H9 (cell line): ENCODE measurements at regions not wholly inside any gene's neighbourhood (a gene's known extent, or its start where the extent isn't known, plus 50 kb on each side); places are given as distances from the start of the nearest gene placed in this dataset.

ENCODE experiments used
- DNase-seq: peaks from one replicate; pipeline ENCODE4 v3.0.0-alpha.2; 2017
- H2AFZ ChIP-seq: one replicate; pipeline ENCODE4 v1.6.1; 2013; ENCODE audit warnings: mild to moderate bottlenecking, low read length, control low read depth, moderate library complexity
- H2AK5ac ChIP-seq: 2 replicates; pipeline ENCODE4 v1.6.1; 2013; ENCODE audit warnings: low read length, control low read depth, mixed read lengths; ENCODE audit not compliant: insufficient read length
- H2BK120ac ChIP-seq: one replicate; pipeline ENCODE4 v1.6.1; 2013; ENCODE audit warnings: low read depth, mild to moderate bottlenecking, low read length, control low read depth, inconsistent platforms; ENCODE audit not compliant: poor library complexity, severe bottlenecking
- H2BK12ac ChIP-seq: 2 replicates; pipeline ENCODE4 v1.6.1; 2013; ENCODE audit warnings: low read length, control low read depth, mixed read lengths, low read depth; ENCODE audit not compliant: insufficient read length
- H2BK15ac ChIP-seq: 2 replicates; pipeline ENCODE4 v1.6.1; 2013; ENCODE audit warnings: low read depth, low read length, control low read depth
- H2BK20ac ChIP-seq: one replicate; pipeline ENCODE4 v1.6.1; 2013; ENCODE audit warnings: low read depth, mild to moderate bottlenecking, low read length, control low read depth, inconsistent platforms; ENCODE audit not compliant: poor library complexity, severe bottlenecking
- H2BK5ac ChIP-seq: 2 replicates; pipeline ENCODE4 v1.6.1; 2013; ENCODE audit warnings: low read length, control low read depth, mixed read lengths; ENCODE audit not compliant: insufficient read length
- H3K14ac ChIP-seq: 2 replicates; pipeline ENCODE4 v1.6.1; 2013; ENCODE audit warnings: low read length, control low read depth; ENCODE audit not compliant: insufficient read depth
- H3K18ac ChIP-seq: 2 replicates; pipeline ENCODE4 v1.6.1; 2013; ENCODE audit warnings: low read depth, mild to moderate bottlenecking, mixed read lengths, low read length, control low read depth; ENCODE audit not compliant: insufficient read length
- H3K23ac ChIP-seq: 2 replicates; pipeline ENCODE4 v1.6.1; 2013; ENCODE audit warnings: low read length, control low read depth, mixed read lengths, low read depth; ENCODE audit not compliant: insufficient read length
- H3K23me2 ChIP-seq: 2 replicates; pipeline ENCODE4 v1.6.1; 2013; ENCODE audit warnings: low read depth, mild to moderate bottlenecking, mixed read lengths, low read length, control low read depth; ENCODE audit not compliant: insufficient read length, poor library complexity, severe bottlenecking
- H3K27ac ChIP-seq: 2 replicates; pipeline ENCODE4 v1.5.1; 2013; ENCODE audit warnings: low read length, control low read depth, mixed read lengths, low read depth; ENCODE audit not compliant: insufficient read length
- H3K27me3 ChIP-seq: 2 replicates; pipeline ENCODE4 v1.6.1; 2013; ENCODE audit warnings: low read length, control low read depth, inconsistent platforms; ENCODE audit not compliant: insufficient read depth
- H3K4ac ChIP-seq: 2 replicates; pipeline ENCODE4 v1.6.1; 2013; ENCODE audit warnings: low read depth, mild to moderate bottlenecking, control low read depth, inconsistent platforms, low read length, moderate library complexity
- H3K4me1 ChIP-seq: 2 replicates; pipeline ENCODE4 v1.6.1; 2013; ENCODE audit warnings: low read length, control low read depth, inconsistent platforms; ENCODE audit not compliant: insufficient read depth
- H3K4me2 ChIP-seq: 2 replicates; pipeline ENCODE4 v1.6.1; 2013; ENCODE audit warnings: low read length, control low read depth, mixed read lengths; ENCODE audit not compliant: insufficient read length, insufficient read depth
- H3K56ac ChIP-seq: 2 replicates; pipeline ENCODE4 v1.6.1; 2013; ENCODE audit warnings: low read depth, mild to moderate bottlenecking, mixed read lengths, low read length, control low read depth; ENCODE audit not compliant: insufficient read length
- H3K79me1 ChIP-seq: 2 replicates; pipeline ENCODE4 v1.6.1; 2013; ENCODE audit warnings: low read depth, mild to moderate bottlenecking, moderate library complexity, low read length, control low read depth, inconsistent platforms; ENCODE audit not compliant: insufficient read depth, poor library complexity, severe bottlenecking
- H3K79me2 ChIP-seq: 2 replicates; pipeline ENCODE4 v1.6.1; 2013; ENCODE audit warnings: low read length, control low read depth, inconsistent platforms; ENCODE audit not compliant: insufficient read depth
- H3K9ac ChIP-seq: 2 replicates; pipeline ENCODE4 v1.6.1; 2013; ENCODE audit warnings: low read length, control low read depth, mixed read lengths; ENCODE audit not compliant: insufficient read length; ENCODE audit errors: extremely low read depth
- H3K9me3 ChIP-seq: one replicate; pipeline ENCODE4 v1.6.1; 2013; ENCODE audit warnings: low read depth, low read length, inconsistent platforms; ENCODE audit not compliant: control insufficient read depth
- H3T11ph ChIP-seq: one replicate; pipeline ENCODE4 v1.6.1; 2013; ENCODE audit warnings: mild to moderate bottlenecking, low read length, control low read depth, inconsistent platforms
- H4K20me1 ChIP-seq: one replicate; pipeline ENCODE4 v1.6.1; 2013; ENCODE audit not compliant: control insufficient read depth, insufficient read length, insufficient read depth
- H4K5ac ChIP-seq: 2 replicates; pipeline ENCODE4 v1.6.1; 2013; ENCODE audit warnings: low read depth, mild to moderate bottlenecking, mixed read lengths, low read length, control low read depth; ENCODE audit not compliant: insufficient read length
- H4K8ac ChIP-seq: replicated peaks from 2 replicates; pipeline ENCODE4 v1.6.1; 2013; ENCODE audit warnings: low read length, control low read depth, mixed read lengths, low read depth; ENCODE audit not compliant: insufficient read length
- H4K91ac ChIP-seq: 2 replicates; pipeline ENCODE4 v1.6.1; 2013; ENCODE audit warnings: low read depth, mild to moderate bottlenecking, moderate library complexity, mixed read lengths, low read length, control low read depth; ENCODE audit not compliant: insufficient read length
- H3K27ac Mint-ChIP-seq, 3 experiments: 2 replicates in 2 of 3; 3 replicates in 1 of 3; pipeline ENCODE4 v1.8.0; 2020 to 2021; ENCODE audit warnings: mixed read lengths in 3 of 3, mild to moderate bottlenecking in 1 of 3, moderate library complexity in 1 of 3
- H3K27me3 Mint-ChIP-seq: 2 replicates; pipeline ENCODE4 v1.8.0; 2021; ENCODE audit warnings: low read depth, mild to moderate bottlenecking, moderate library complexity, mixed read lengths
- H3K36me3 Mint-ChIP-seq, 3 experiments: 2 replicates in 2 of 3; 3 replicates in 1 of 3; pipeline ENCODE4 v1.8.0; 2020 to 2021; ENCODE audit warnings: low read depth in 3 of 3, mixed read lengths in 3 of 3; ENCODE audit not compliant: insufficient read depth in 1 of 3
- H3K4me1 Mint-ChIP-seq, 2 experiments: 2 replicates each; pipeline ENCODE4 v1.8.0; 2020; ENCODE audit warnings: mixed read lengths in 2 of 2
- H3K4me3 Mint-ChIP-seq, 2 experiments: 2 replicates in 1 of 2; 3 replicates in 1 of 2; pipeline ENCODE4 v1.8.0; 2020 to 2021; ENCODE audit warnings: mild to moderate bottlenecking in 2 of 2, mixed read lengths in 2 of 2, moderate library complexity in 1 of 2
- H3K9me3 Mint-ChIP-seq, 2 experiments: 2 replicates in 1 of 2; 3 replicates in 1 of 2; pipeline ENCODE4 v1.8.0; 2020; ENCODE audit warnings: mild to moderate bottlenecking in 2 of 2, mixed read lengths in 2 of 2, moderate library complexity in 1 of 2
- CTCF ChIP-seq: fragments of 200-600 bp; sonication (generic); conservative IDR thresholded peaks from 3 replicates; pipeline ENCODE4 v1.8.0; 2021; ENCODE audit warnings: antibody characterized with exemption, mild to moderate bottlenecking

GRCh38 chr6:84508981-84509380 lies 255.4 kb downstream of the TBX18 start:
- H3K4me2 ChIP-seq: no peak overlapping the region
- no peak overlapping the region for H2BK5ac ChIP-seq
- H3T11ph ChIP-seq: no peak overlapping the region
- H3K9me3 ChIP-seq: no peaks in the 10 kb centered on the region
- H3K4me1 Mint-ChIP-seq: no peaks in the 10 kb centered on the region
- no peaks in the 10 kb centered on the region for H3K79me1 ChIP-seq
- H3K18ac ChIP-seq: no peak overlapping the region
- no peak overlapping the region for H2BK15ac ChIP-seq
- H4K5ac ChIP-seq: no peak overlapping the region
- H4K8ac ChIP-seq: no peak overlapping the region
- no peak overlapping the region for H3K23ac ChIP-seq
- H3K36me3 Mint-ChIP-seq: peaks cover 2 to 8% (median 5%) of the 10 kb centered on the region in 3 experiments; a peak in 3 of 7 replicates
- H3K4me1 ChIP-seq: no peaks in the 10 kb centered on the region
- no peak overlapping the region for H3K4me3 Mint-ChIP-seq
- no peaks in the 10 kb centered on the region for H3K27me3 ChIP-seq
- no peak overlapping the region for H3K56ac ChIP-seq
- H2AFZ ChIP-seq: no peak overlapping the region
- H2BK120ac ChIP-seq: no peak overlapping the region
- DNase-seq: no peak
- H2BK20ac ChIP-seq: no peak overlapping the region
- H3K14ac ChIP-seq: no peak overlapping the region
- H3K23me2 ChIP-seq: no peaks in the 10 kb centered on the region
- no peak for TF ChIP-seq CTCF
- H3K9ac ChIP-seq: no peak overlapping the region
- H3K27me3 Mint-ChIP-seq: peaks cover 1% of the 10 kb centered on the region; the same call in 1 of the 2 replicates
- H4K91ac ChIP-seq: no peak overlapping the region
- no peaks in the 10 kb centered on the region for H3K79me2 ChIP-seq
- no peak overlapping the region for H3K4ac ChIP-seq
- no peak overlapping the region for H3K27ac Mint-ChIP-seq
- H3K27ac ChIP-seq: no peak overlapping the region
- no peak overlapping the region for H2AK5ac ChIP-seq
- H2BK12ac ChIP-seq: no peak overlapping the region
- peaks cover 10 to 13% of the 10 kb centered on the region in 2 experiments for H3K9me3 Mint-ChIP-seq
- no peaks in the 10 kb centered on the region for H4K20me1 ChIP-seq
